SU-DHL-6 (cell line): ENCODE measurements at regions not wholly inside any gene's neighbourhood (a gene's known extent, or its start where the extent isn't known, plus 50 kb on each side); places are given as distances from the start of the nearest gene placed in this dataset.

ENCODE experiments used
- H2AFZ ChIP-seq: fragments of 200-600 bp; sonication (generic); 2 replicates; pipeline ENCODE4 v1.6.1; 2014; ENCODE audit warnings: low read depth, mild to moderate bottlenecking, moderate library complexity, mixed read lengths, antibody characterized with exemption, low read length; ENCODE audit not compliant: severe bottlenecking
- H3F3A ChIP-seq: fragments of 200-600 bp; shearing (Covaris generic); 2 replicates; pipeline ENCODE4 v1.6.0; 2016; ENCODE audit warnings: antibody characterized with exemption, mild to moderate bottlenecking; ENCODE audit not compliant: insufficient read depth
- H3K27ac ChIP-seq: fragments of 200-600 bp; sonication (generic); 2 replicates; pipeline ENCODE4 v1.5.1; 2016; ENCODE audit warnings: low read depth, mild to moderate bottlenecking, low read length, moderate library complexity, mixed read lengths
- H3K27me3 ChIP-seq: fragments of 200-600 bp; sonication (generic), shearing (Covaris generic); 2 replicates; pipeline ENCODE4 v1.6.0; 2014; ENCODE audit warnings: mild to moderate bottlenecking, low read length
- H3K36me3 ChIP-seq: fragments of 200-600 bp; sonication (generic); 2 replicates; pipeline ENCODE4 v1.6.1; 2014; ENCODE audit warnings: mild to moderate bottlenecking, low read length, mixed read lengths
- H3K4me2 ChIP-seq: fragments of 300-600, 200-600 bp; shearing (Covaris generic), sonication (generic); 2 replicates; pipeline ENCODE4 v1.6.0; 2014; ENCODE audit warnings: low read length, low read depth, mild to moderate bottlenecking; ENCODE audit not compliant: poor library complexity, severe bottlenecking
- H3K4me3 ChIP-seq: fragments of 200-600 bp; sonication (generic); 2 replicates; pipeline ENCODE4 v1.5.1; 2014; ENCODE audit warnings: antibody characterized with exemption, low read length, mild to moderate bottlenecking, mixed read lengths; ENCODE audit not compliant: insufficient read depth, poor library complexity, severe bottlenecking
- H3K79me2 ChIP-seq: fragments of 200-600 bp; sonication (generic); 2 replicates; pipeline ENCODE4 v1.6.1; 2014; ENCODE audit warnings: mild to moderate bottlenecking, low read length, moderate library complexity; ENCODE audit not compliant: insufficient read depth
- H3K9ac ChIP-seq: fragments of 200-600 bp; sonication (generic); 2 replicates; pipeline ENCODE4 v1.7.0; 2014; ENCODE audit warnings: mild to moderate bottlenecking, low read length
- H3K9me2 ChIP-seq: fragments of 200-600 bp; sonication (generic); replicated peaks from 2 replicates; pipeline ENCODE4 v1.6.1; 2014; ENCODE audit warnings: low read length; ENCODE audit not compliant: insufficient read depth
- H3K9me3 ChIP-seq: fragments of 200-600 bp; sonication (generic); 2 replicates; pipeline ENCODE4 v1.6.1; 2014; ENCODE audit warnings: low read length, mixed read lengths; ENCODE audit not compliant: insufficient read depth
- H4K20me1 ChIP-seq: fragments of 200-600 bp; sonication (generic); 2 replicates; pipeline ENCODE4 v1.6.1; 2014; ENCODE audit warnings: low read depth, mild to moderate bottlenecking, antibody characterized with exemption, low read length, moderate library complexity, mixed read lengths
- CTCF ChIP-seq: fragments of 200-600 bp; sonication (generic); IDR thresholded peaks from one replicate; pipeline ENCODE4 v1.5.1; 2017; ENCODE audit warnings: antibody characterized with exemption, mild to moderate bottlenecking, low read length, moderate library complexity; ENCODE audit not compliant: insufficient read depth, poor library complexity, severe bottlenecking
- EZH2phosphoT487 ChIP-seq: fragments of 200-600 bp; sonication (generic), shearing (Covaris generic); conservative IDR thresholded peaks from 2 replicates; pipeline ENCODE4 v1.6.1; 2018; ENCODE audit warnings: mild to moderate bottlenecking, antibody characterized with exemption, low read length, moderate library complexity, mixed read lengths

GRCh38 chr10:29181936-29182335 is 106.9 kb upstream of the LYZL1 start:
- Histone ChIP-seq H3K9me2 (no peaks in the 10 kb centered on the region), H3K4me3 (no peak overlapping the region), H3K79me2 (no peaks in the 10 kb centered on the region), H3K27ac (no peak overlapping the region), H3K4me2 (no peak overlapping the region), H4K20me1 (no peaks in the 10 kb centered on the region), H3K36me3 (no peaks in the 10 kb centered on the region), H2AFZ (no peak overlapping the region), H3K9ac (no peak overlapping the region), H3K9me3 (no peaks in the 10 kb centered on the region), H3F3A (no peaks in the 10 kb centered on the region), H3K27me3 (no peaks in the 10 kb centered on the region)
- TF ChIP-seq CTCF (no peak), EZH2phosphoT487 (no peak)

GRCh38 chr10:29183301-29183945 is 105.4 kb upstream of the LYZL1 start:
- no peaks in the 10 kb centered on the region for H3F3A ChIP-seq
- H3K27ac ChIP-seq: no peak overlapping the region
- no peak overlapping the region for H2AFZ ChIP-seq

GRCh38 chr10:29184205-29185000 is 104.5 kb upstream of the LYZL1 start:
- Histone ChIP-seq H3K27me3 (no peaks in the 10 kb centered on the region), H3K27ac (no peak overlapping the region), H3K9ac (no peak overlapping the region), H3K9me2 (no peaks in the 10 kb centered on the region), H3K9me3 (no peaks in the 10 kb centered on the region), H2AFZ (no peak overlapping the region), H3K4me3 (no peak overlapping the region), H3K79me2 (no peaks in the 10 kb centered on the region), H3F3A (no peaks in the 10 kb centered on the region), H4K20me1 (no peaks in the 10 kb centered on the region), H3K4me2 (no peak overlapping the region), H3K36me3 (no peaks in the 10 kb centered on the region)
- TF ChIP-seq EZH2phosphoT487 (no peak), CTCF (no peak)

More at GRCh38 chr10:29183301-29183945, 105.4 kb upstream of the LYZL1 start:
- Histone ChIP-seq H3K4me2 (no peak overlapping the region), H3K4me3 (no peak overlapping the region), H3K9ac (no peak overlapping the region), H3K9me2 (no peaks in the 10 kb centered on the region), H3K27me3 (no peaks in the 10 kb centered on the region), H3K36me3 (no peaks in the 10 kb centered on the region), H4K20me1 (no peaks in the 10 kb centered on the region), H3K79me2 (no peaks in the 10 kb centered on the region), H3K9me3 (no peaks in the 10 kb centered on the region)
- TF ChIP-seq CTCF (no peak), EZH2phosphoT487 (no peak)
